HG03460 (cell line): ENCODE measurements at regions not wholly inside any gene's neighbourhood (a gene's known extent, or its start where the extent isn't known, plus 50 kb on each side); places are given as distances from the start of the nearest gene placed in this dataset.
"Not testable (repeated sequence)": the region's sequence is repeated elsewhere in the genome, so short reads cannot be mapped to it uniquely, and the experiment has no call there.

Source experiments
- ATAC-seq: cut with Tn5 transposase; IDR thresholded peaks from one replicate; pipeline ENCODE4 v1.9.1; 2021; ENCODE audit not compliant: unreplicated experiment

DNA sequence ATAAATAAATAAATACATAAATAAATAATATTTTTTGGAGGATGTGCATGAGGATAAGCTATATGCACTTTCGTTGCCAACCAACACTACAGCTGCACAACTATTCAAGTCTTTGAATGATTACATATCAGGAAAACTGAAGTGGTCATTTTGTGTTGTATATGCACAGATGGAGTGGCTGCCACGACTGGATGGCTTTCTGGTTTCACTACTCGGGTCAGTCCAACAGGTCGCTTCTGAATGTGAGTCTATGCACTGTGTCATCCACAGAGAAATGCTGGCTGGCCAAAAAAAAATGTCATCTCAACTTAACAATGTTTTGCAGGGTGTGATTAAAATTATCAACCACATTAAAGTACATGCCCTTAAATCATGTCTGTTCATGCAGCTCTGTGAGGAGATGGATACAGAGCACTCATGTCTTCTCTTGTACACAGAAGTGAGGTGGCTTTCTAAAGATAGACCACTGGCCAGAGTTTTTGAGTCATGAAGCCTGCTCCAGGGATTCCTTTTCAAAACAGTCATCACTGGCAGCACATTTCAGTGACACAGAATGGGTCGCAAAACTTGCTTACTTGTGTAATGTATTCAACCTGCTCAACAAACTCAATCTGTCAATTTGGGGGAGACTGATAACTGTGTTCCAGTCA, 589.8 kb upstream of the CYLC2 start:
- ATAC-seq, result no peak

GRCh38 chr9:102403514-102403913, 591.6 kb upstream of the CYLC2 start:
- no peak for ATAC-seq

GRCh38 chr9:102398205-102398604, 596.9 kb upstream of the CYLC2 start:
- ATAC-seq, result no peak

- not testable (repeated sequence) for ATAC-seq
Observed at GRCh38 chr9:102385620-102386019, 609.5 kb upstream of the CYLC2 start.

DNA sequence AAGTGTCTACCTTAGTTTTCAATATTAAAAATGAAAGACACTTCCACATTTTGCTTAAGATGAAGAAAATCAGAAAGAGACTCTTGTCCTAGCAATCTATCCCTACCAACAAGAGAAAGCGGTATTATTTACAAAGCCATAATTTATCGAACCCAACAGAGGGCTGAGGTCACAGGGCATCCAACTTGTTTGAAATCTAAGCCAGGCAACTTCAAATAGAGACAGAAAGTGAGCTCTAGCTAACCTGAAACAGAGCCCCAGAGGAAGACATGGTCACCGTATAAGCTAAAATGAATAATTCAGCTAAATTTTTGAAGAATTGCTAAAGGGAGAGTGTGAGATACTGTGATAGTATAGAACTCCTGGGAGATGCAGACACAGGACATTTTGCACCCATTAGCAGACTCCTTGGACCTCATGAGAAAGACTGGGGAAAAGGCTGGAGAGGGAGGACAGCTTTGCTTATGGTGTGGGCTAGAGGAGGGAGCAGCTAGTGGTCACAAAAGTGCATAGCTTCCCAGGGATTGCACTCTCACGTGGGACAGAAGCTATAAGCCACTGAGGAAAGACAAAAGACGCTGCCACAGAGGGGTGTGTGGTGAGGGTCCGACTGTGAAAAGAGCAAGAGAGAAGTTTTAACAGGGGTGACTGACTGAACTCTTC, 624.2 kb upstream of the GRIN3A start:
- no peak for ATAC-seq

DNA sequence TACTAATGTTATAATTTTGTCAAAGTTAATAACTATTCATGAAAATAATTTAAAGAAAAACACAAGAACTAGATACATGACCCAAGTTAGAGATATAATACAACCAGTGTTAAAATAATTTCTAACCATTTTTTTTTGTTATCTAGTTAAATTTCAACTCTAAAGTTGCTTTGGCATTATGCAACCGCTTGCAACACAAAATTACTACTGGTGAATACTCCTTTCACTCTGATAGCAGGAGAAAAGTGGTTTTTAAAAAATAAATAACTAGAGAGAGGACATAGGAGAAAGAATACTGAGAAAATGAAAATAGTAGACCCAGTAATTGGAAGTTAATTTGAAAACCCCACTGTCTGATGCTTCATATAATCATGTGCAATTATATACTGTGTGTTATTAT, 622.4 kb upstream of the GRIN3A start:
- no peak for ATAC-seq

GRCh38 chr9:102355982-102356381, 617.5 kb upstream of the GRIN3A start:
- ATAC-seq, result no peak

GRCh38 chr9:102354041-102354440, 615.6 kb upstream of the GRIN3A start:
- ATAC-seq, result no peak

GRCh38 chr9:102337471-102337870, 599.0 kb upstream of the GRIN3A start:
- not testable (repeated sequence) for ATAC-seq

- ATAC-seq, result no peak
Observed at GRCh38 chr9:102309379-102309778, 570.9 kb upstream of the GRIN3A start.

- ATAC-seq, result no peak
Observed at GRCh38 chr9:102295188-102295587, 556.7 kb upstream of the GRIN3A start.

DNA sequence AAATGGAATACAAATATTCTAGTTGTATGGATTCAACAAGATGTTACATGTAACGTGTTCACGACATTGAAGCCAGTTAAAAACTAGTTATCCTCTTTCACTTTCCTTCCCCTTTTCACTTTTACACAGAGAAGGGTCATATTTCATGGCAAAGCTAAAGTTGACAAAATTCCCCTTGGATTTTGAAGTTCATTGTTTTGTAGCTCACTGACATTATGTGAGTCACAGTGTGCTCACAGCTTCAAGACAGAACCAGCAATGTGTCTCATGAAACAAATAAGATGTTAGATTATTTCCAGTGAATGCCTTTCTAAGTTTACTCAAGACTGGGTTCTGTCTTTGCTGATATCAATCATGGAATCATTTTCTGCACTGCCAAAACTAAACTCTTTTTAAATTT, 535.5 kb upstream of the GRIN3A start:
- ATAC-seq, result no peak

- ATAC-seq, result no peak
Observed at GRCh38 chr9:102253099-102253498, 514.7 kb upstream of the GRIN3A start.

- no peak for ATAC-seq
Observed at GRCh38 chr9:102244916-102245315, 506.5 kb upstream of the GRIN3A start.

DNA sequence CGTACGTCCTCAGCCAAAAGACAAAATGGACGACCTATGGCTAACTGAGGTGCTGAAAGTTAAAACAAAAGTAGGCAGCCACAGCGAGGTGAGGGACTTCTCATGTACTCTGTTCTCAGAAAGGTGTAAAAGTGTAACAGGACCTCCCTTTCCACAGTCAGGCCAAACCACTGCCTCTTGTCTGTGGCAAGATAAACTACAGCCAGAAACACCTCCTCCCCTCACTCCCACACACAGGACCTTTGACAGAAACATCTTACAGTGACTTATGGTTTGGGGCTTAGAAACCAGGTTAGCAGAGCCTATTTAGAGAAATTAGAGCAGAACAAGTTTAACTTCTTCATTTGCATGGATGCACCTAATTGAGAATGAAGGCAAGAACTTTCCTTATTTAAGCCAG, 499.1 kb upstream of the GRIN3A start:
- ATAC-seq, result no peak

- ATAC-seq, result no peak
Observed at GRCh38 chr9:102237094-102237493, 498.6 kb upstream of the GRIN3A start.

DNA sequence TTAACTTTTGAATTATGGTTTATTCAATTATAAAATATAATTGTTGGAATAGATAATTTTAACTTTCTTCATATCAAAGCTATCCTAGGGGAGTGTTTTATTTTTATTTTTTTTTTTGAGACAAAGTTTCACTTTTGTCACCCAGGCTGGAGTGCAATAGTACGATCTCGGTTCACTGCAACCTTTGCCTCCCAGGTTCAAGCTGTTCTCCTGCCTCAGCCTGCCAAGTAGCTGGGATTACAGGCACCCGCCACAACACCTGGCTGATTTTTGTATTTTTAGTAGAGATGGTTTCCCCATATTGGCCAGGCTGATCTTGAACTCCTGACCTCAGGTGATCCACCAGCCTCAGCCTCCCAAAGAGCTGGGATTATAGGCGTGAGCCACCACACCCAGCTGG, 489.0 kb upstream of the GRIN3A start:
- not testable (repeated sequence) for ATAC-seq

GRCh38 chr9:102225841-102226441, 487.5 kb upstream of the GRIN3A start:
- ATAC-seq, result no peak

GRCh38 chr9:102223320-102224136, 485.1 kb upstream of the GRIN3A start:
- not testable (repeated sequence) for ATAC-seq

DNA sequence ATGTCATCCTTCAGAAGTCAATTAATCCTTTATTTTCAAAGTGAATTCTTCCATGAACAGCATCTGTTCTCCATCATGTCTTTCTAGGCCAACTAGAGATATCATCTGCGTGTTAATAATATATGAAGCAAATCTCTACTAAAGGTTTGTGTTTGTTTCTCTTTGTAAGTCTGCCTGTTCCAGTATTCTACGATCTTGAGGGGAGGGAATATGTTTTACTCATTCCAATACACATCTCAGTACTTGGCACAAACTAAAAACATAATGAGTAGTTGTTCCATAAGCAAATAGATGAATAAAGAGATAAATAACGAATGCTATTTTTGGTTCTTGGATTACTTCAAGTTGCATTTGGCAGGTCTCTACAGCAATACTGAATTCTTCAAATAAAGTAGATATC, 470.7 kb upstream of the GRIN3A start:
- ATAC-seq, result no peak

DNA sequence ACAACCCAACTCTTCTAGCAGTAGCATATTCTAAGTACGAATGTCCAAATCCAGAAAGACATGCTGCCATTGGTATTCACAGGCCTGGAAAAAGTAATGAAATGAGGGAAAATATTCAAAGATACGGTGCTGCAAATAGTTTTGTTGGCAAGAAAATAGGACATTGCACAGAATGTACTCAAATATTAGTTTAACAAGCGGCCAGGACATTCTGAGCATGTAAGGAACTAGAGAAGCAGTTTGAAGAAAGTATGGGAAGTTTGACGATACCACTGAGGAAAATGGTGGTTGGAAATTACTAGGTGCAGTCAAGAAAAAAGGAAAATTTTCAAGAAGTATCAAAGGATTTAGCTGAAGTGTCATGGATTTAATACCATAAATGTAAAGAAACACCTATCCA, 468.0 kb upstream of the GRIN3A start:
- no peak for ATAC-seq

- ATAC-seq, result no peak
Observed at GRCh38 chr9:102205251-102205650, 466.8 kb upstream of the GRIN3A start.
